Central memory CD8-positive, alpha-beta T cell (primary cell): ENCODE measurements at regions not wholly inside any gene's neighbourhood (a gene's known extent, or its start where the extent isn't known, plus 50 kb on each side); places are given as distances from the start of the nearest gene placed in this dataset.

Experiments used
- ATAC-seq: fragments of 150-1000 bp; cut with Tn5 transposase; replicated peaks from 2 replicates; pipeline ENCODE4 v1.10.0; 2022; ENCODE audit warnings: mild to moderate bottlenecking, moderate FRiP score, moderate number of reproducible peaks; ENCODE audit not compliant: poor library complexity, severe bottlenecking; ENCODE audit errors: extremely low read depth
- DNase-seq, 2 donors: peaks; one replicate each; pipeline ENCODE4 v3.0.0; 2021; ENCODE audit warnings: low spot score in 2 of 2
- H3K27ac Mint-ChIP-seq: one replicate; pipeline ENCODE4 v1.8.0; 2022; ENCODE audit warnings: low read depth, mild to moderate bottlenecking, moderate library complexity, mixed read lengths
- H3K27me3 Mint-ChIP-seq: one replicate; pipeline ENCODE4 v1.8.0; 2022; ENCODE audit warnings: mixed read lengths
- H3K36me3 Mint-ChIP-seq: one replicate; pipeline ENCODE4 v1.8.0; 2022; ENCODE audit warnings: mild to moderate bottlenecking, moderate library complexity, mixed read lengths; ENCODE audit not compliant: insufficient read depth
- H3K4me1 Mint-ChIP-seq: one replicate; pipeline ENCODE4 v1.8.0; 2022; ENCODE audit warnings: mixed read lengths
- H3K4me3 Mint-ChIP-seq: one replicate; pipeline ENCODE4 v1.8.0; 2022; ENCODE audit warnings: mild to moderate bottlenecking, moderate library complexity, mixed read lengths
- H3K9me3 Mint-ChIP-seq: one replicate; pipeline ENCODE4 v1.8.0; 2022; ENCODE audit warnings: mixed read lengths

GRCh38 chr5:93252165-93252564 is 328.9 kb downstream of the NR2F1-AS1 start:
- no peak for DNase-seq
- Mint-ChIP-seq H3K36me3 (no peaks in the 10 kb centered on the region), H3K27ac (no peak overlapping the region), H3K4me1 (no peaks in the 10 kb centered on the region), H3K4me3 (no peak overlapping the region), H3K27me3 (no peaks in the 10 kb centered on the region), H3K9me3 (no peaks in the 10 kb centered on the region)
- ATAC-seq = no peak

- no peaks in the 10 kb centered on the region for H3K4me1 Mint-ChIP-seq
- H3K27me3 Mint-ChIP-seq = no peaks in the 10 kb centered on the region
- DNase-seq (no peak), ATAC-seq (no peak)
- no peak overlapping the region for H3K4me3 Mint-ChIP-seq
- H3K27ac Mint-ChIP-seq = no peak overlapping the region
- no peaks in the 10 kb centered on the region for H3K36me3 Mint-ChIP-seq
- H3K9me3 Mint-ChIP-seq = no peaks in the 10 kb centered on the region
Measured at GRCh38 chr5:93251347-93251746, 329.7 kb downstream of the NR2F1-AS1 start.

GRCh38 chr5:93250424-93250823 is 330.6 kb downstream of the NR2F1-AS1 start:
- no peaks in the 10 kb centered on the region for H3K4me1 Mint-ChIP-seq
- no peaks in the 10 kb centered on the region for H3K27me3 Mint-ChIP-seq
- H3K27ac Mint-ChIP-seq = no peak overlapping the region
- no peak overlapping the region for H3K4me3 Mint-ChIP-seq
- no peaks in the 10 kb centered on the region for H3K9me3 Mint-ChIP-seq
- DNase-seq = no peak
- H3K36me3 Mint-ChIP-seq = no peaks in the 10 kb centered on the region
- ATAC-seq = no peak

DNA sequence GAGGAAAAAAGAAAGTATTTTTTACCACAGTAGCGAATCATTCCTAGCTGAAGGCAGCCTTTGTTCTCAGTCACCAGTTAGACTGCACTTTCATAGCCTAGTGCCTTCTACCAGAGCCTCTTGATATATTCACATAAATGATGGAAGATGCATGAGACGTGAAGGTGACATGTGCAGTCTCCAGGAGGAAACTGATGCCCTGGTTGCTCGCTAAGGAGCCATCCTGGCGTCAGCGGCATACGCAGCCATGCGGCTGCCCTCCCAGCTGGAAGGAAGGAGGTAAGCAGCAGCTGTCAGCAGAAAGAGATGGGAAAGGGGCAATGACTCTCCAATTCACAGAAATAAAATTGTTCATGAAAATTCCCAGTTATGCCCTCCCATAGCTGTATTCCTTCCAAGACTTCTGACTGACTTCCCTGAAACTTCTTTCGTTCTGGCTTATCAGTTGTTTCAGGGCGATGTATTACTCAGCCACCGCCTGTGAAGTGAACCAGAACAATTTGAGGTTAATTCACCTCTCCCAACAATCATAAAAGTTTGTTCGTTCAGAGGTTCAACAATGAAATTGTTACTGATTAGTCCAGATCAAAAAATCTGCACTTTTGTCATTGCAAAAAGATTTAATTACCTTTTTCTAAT is 331.2 kb downstream of the NR2F1-AS1 start:
- Mint-ChIP-seq H3K27me3 (no peaks in the 10 kb centered on the region), H3K36me3 (no peaks in the 10 kb centered on the region), H3K9me3 (no peaks in the 10 kb centered on the region), H3K4me1 (no peaks in the 10 kb centered on the region), H3K4me3 (no peak overlapping the region), H3K27ac (no peak overlapping the region)
- ATAC-seq (no peak), DNase-seq (no peak)

- no peak for DNase-seq
- no peak for ATAC-seq
- no peaks in the 10 kb centered on the region for H3K9me3 Mint-ChIP-seq
- H3K4me1 Mint-ChIP-seq = no peaks in the 10 kb centered on the region
- no peak overlapping the region for H3K4me3 Mint-ChIP-seq
- no peaks in the 10 kb centered on the region for H3K36me3 Mint-ChIP-seq
- H3K27me3 Mint-ChIP-seq = no peaks in the 10 kb centered on the region
- H3K27ac Mint-ChIP-seq = no peak overlapping the region
Measured at GRCh38 chr5:93247105-93247504, 333.9 kb downstream of the NR2F1-AS1 start.

GRCh38 chr5:93246090-93246855 is 334.7 kb downstream of the NR2F1-AS1 start:
- no peak for DNase-seq
- Mint-ChIP-seq H3K4me1 (no peaks in the 10 kb centered on the region), H3K27ac (no peak overlapping the region), H3K4me3 (no peak overlapping the region), H3K9me3 (no peaks in the 10 kb centered on the region), H3K27me3 (no peaks in the 10 kb centered on the region), H3K36me3 (no peaks in the 10 kb centered on the region)
- no peak for ATAC-seq

DNA sequence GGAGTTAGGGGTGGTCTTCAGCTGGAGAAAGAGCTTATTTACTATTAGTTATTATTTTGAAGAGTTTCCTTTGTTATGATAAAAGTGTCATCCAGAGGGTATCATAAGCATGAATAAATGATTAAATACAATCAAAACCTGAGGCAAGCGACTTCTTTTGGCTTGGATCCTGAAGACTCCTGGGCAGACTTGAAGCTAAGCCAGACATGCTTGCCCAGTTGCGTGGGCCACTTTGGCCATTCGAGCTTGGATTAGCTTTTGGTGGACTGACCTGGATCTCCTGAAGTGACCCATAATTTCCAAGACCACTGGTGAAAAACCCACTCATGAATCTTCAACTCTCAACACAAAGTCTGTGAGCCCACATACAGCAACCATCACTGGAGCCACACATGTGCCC is 335.8 kb downstream of the NR2F1-AS1 start:
- H3K4me1 Mint-ChIP-seq = no peaks in the 10 kb centered on the region
- no peaks in the 10 kb centered on the region for H3K9me3 Mint-ChIP-seq
- no peak overlapping the region for H3K4me3 Mint-ChIP-seq
- H3K27ac Mint-ChIP-seq = no peak overlapping the region
- DNase-seq (no peak), ATAC-seq (no peak)
- H3K27me3 Mint-ChIP-seq = no peaks in the 10 kb centered on the region
- no peaks in the 10 kb centered on the region for H3K36me3 Mint-ChIP-seq

GRCh38 chr5:93243481-93243880 is 337.5 kb downstream of the NR2F1-AS1 start:
- Mint-ChIP-seq H3K4me3 (no peak overlapping the region), H3K36me3 (no peaks in the 10 kb centered on the region), H3K27me3 (no peaks in the 10 kb centered on the region), H3K9me3 (peaks cover 5% of the 10 kb centered on the region), H3K27ac (no peak overlapping the region), H3K4me1 (no peaks in the 10 kb centered on the region)
- ATAC-seq = no peak
- no peak for DNase-seq

DNA sequence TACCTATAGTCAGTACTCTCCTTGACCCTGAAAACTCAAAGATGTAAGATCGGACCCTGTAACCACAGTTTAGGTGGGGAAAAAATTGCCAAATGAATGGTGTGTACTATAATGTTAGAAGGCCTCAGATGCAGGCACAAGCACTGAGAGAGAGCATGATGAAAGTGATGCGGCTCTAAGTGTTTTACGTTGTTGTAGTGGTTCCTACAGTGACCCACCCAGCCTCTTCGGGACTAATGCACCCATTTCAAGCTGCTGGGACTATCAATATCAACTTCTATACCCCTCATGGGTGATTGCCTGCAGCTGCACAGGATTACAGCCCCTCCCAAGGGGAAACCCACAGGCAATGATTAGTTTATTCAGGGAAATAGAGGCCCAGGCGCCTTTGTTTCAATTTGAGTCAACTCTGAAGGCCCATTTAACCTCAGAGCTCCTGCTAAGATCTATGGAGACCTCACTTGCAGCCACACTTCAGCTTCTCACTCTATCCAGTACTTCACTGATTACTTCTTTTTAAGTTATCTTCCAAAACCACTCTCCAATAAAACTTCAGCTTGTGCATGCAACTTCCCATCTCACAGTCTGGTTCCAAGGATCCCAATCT is 340.7 kb downstream of the NR2F1-AS1 start:
- H3K9me3 Mint-ChIP-seq = peaks cover 9% of the 10 kb centered on the region
- no peak overlapping the region for H3K4me3 Mint-ChIP-seq
- DNase-seq (no peak), ATAC-seq (no peak)
- H3K27me3 Mint-ChIP-seq = no peaks in the 10 kb centered on the region
- H3K4me1 Mint-ChIP-seq = no peaks in the 10 kb centered on the region
- no peaks in the 10 kb centered on the region for H3K36me3 Mint-ChIP-seq
- H3K27ac Mint-ChIP-seq = no peak overlapping the region

DNA sequence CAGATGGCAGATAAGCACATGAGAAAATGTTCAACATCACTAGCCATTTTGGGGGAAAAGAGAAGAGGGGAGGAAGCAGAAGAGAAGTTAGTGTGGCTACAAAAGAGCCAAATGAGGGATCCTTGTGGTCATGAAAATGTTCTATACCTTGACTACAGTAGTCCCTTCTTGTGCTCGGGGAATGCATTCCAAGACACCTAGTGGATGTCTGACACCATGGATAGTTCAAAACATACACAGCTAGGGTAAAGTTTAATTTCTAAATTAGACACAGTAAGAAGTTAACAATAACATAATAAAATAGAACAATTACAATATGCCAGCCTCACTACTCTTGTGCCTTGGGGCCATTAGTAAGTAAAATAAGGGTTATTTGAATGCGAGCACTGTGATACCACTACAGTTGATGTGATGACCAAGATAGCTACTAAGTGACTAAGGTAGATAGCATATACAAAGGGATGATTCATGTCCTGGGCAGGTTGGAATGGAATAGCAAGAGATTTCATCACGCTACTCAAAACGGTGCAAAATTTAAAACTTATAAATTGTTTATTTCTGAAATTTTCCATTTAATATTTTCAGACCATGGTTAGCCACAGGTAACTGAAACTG is 344.1 kb downstream of the NR2F1-AS1 start:
- no peaks in the 10 kb centered on the region for H3K36me3 Mint-ChIP-seq
- H3K4me1 Mint-ChIP-seq = no peaks in the 10 kb centered on the region
- DNase-seq (no peak), ATAC-seq (no peak)
- H3K27me3 Mint-ChIP-seq = no peaks in the 10 kb centered on the region
- no peak overlapping the region for H3K4me3 Mint-ChIP-seq
- peaks cover 11% of the 10 kb centered on the region for H3K9me3 Mint-ChIP-seq
- no peak overlapping the region for H3K27ac Mint-ChIP-seq

GRCh38 chr5:93235761-93236160 is 345.3 kb downstream of the NR2F1-AS1 start:
- H3K36me3 Mint-ChIP-seq = no peaks in the 10 kb centered on the region
- H3K27ac Mint-ChIP-seq = no peak overlapping the region

DNA sequence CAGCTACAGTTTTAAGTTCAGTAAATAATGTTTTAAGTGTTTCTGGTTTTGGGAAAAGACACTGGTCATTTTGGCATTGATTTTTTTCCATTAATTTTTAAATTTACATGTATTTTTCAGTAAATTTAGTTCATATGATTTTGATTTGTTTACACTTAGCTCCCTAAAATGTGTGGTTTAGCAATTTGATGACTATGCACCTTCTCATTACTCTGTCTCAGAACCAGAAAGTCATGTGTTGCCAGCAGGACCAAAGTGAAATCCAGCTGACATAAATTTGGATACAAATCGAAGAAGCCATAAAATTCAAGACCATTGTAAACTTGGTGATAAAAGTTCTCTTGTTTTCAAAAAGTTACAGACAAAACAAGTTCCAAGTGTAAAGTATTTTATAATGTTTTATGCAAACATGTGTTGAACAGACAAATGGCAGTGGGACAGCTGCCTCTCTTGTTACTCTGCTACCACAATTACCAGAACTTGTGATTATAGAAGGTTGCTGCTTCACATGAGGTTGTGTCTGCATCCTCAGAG is 354.8 kb downstream of the NR2F1-AS1 start:
- no peak overlapping the region for H3K4me3 Mint-ChIP-seq
- H3K36me3 Mint-ChIP-seq = no peaks in the 10 kb centered on the region
- no peak overlapping the region for H3K27ac Mint-ChIP-seq
- DNase-seq = no peak
- H3K27me3 Mint-ChIP-seq = no peaks in the 10 kb centered on the region
- no peak for ATAC-seq
- H3K4me1 Mint-ChIP-seq = no peaks in the 10 kb centered on the region
- peaks cover 6% of the 10 kb centered on the region for H3K9me3 Mint-ChIP-seq

More at GRCh38 chr5:93235761-93236160, 345.3 kb downstream of the NR2F1-AS1 start:
- Mint-ChIP-seq H3K4me1 (no peaks in the 10 kb centered on the region), H3K27me3 (no peaks in the 10 kb centered on the region), H3K9me3 (peaks cover 11% of the 10 kb centered on the region), H3K4me3 (no peak overlapping the region)
- no peak for DNase-seq
- ATAC-seq = no peak
